ENCODE measurements at regions not wholly inside any gene's neighbourhood (a gene's known extent, or its start where the extent isn't known, plus 50 kb on each side); places are given as distances from the start of the nearest gene placed in this dataset.

GRCh38 chr3:182500289-182500688 lies 293.0 kb upstream of the ATP11B start:
- Histone ChIP-seq H3K9me3 (ENCODE audit: control insufficient read depth, insufficient read depth, low read length) (no peaks in the 10 kb centered on the region), H3K4me1 (ENCODE audit: control insufficient read depth, low read length) (peaks cover 10% of the 10 kb centered on the region), H3K79me2 (ENCODE audit: control insufficient read depth, low read length) (no peaks in the 10 kb centered on the region), H3K4me3 (ENCODE audit: low read length) (no peak overlapping the region), H3K4me2 (ENCODE audit: low read length) (no peak overlapping the region), H3K36me3 (ENCODE audit: control insufficient read depth, low read length) (no peaks in the 10 kb centered on the region), H3K27ac (ENCODE audit: low read depth, low read length) (no peak overlapping the region), H3K9me2 (replicated peaks; ENCODE audit: control insufficient read depth, low read length) (no peaks in the 10 kb centered on the region), H3F3A (ENCODE audit: control insufficient read depth, insufficient read depth) (no peaks in the 10 kb centered on the region), H3K27me3 (ENCODE audit: control insufficient read depth, low read length) (peaks cover 3% of the 10 kb centered on the region; the same call in 1 of the 2 replicates), H4K20me1 (ENCODE audit: control insufficient read depth, insufficient read depth, low read depth, low read length) (no peaks in the 10 kb centered on the region)
- TF ChIP-seq EZH2phosphoT487 (IDR thresholded peaks at IDR 0.05; ENCODE audit: borderline replicate concordance, low read length) (no peak), CTCF (IDR thresholded peaks at IDR 0.05; ENCODE audit: low read depth, low read length, poor library complexity, severe bottlenecking) (no peak)

DNA sequence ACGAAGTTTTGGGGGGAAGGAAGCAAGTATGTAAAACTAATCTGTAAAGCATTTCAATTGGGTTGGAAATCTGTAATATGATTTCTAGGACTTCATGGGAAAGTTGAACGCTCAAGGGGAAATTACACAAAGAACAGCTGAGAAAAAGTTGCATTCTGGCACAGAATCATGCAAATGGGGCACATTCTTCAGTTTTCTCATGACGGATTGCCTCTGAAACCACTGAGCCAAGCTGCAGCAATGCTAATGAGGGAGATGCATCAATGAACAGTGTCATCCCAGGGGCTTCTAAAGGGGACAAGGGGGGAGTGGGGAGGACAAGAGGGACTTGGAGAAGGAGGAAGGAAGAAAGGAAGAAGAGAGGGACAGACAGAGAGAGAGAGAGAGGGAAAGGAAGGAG lies 291.4 kb upstream of the ATP11B start:
- no peaks in the 10 kb centered on the region for H3F3A ChIP-seq (ENCODE audit: control insufficient read depth, insufficient read depth)
- H3K27me3 ChIP-seq (ENCODE audit: control insufficient read depth, low read length): peaks cover 5% of the 10 kb centered on the region; the same call in 1 of the 2 replicates
- TF ChIP-seq EZH2phosphoT487 (IDR thresholded peaks at IDR 0.05; ENCODE audit: borderline replicate concordance, low read length) (no peak), CTCF (IDR thresholded peaks at IDR 0.05; ENCODE audit: low read depth, low read length, poor library complexity, severe bottlenecking) (no peak)
- H3K27ac ChIP-seq (ENCODE audit: low read depth, low read length): no peak overlapping the region
- H3K4me2 ChIP-seq (ENCODE audit: low read length): no peak overlapping the region
- H3K4me1 ChIP-seq (ENCODE audit: control insufficient read depth, low read length): peaks cover 10% of the 10 kb centered on the region
- no peaks in the 10 kb centered on the region for H3K79me2 ChIP-seq (ENCODE audit: control insufficient read depth, low read length)
- H3K36me3 ChIP-seq (ENCODE audit: control insufficient read depth, low read length): no peaks in the 10 kb centered on the region
- no peak overlapping the region for H3K4me3 ChIP-seq (ENCODE audit: low read length)
- H3K9me2 ChIP-seq (replicated peaks; ENCODE audit: control insufficient read depth, low read length): no peaks in the 10 kb centered on the region
- H3K9me3 ChIP-seq (ENCODE audit: control insufficient read depth, insufficient read depth, low read length): no peaks in the 10 kb centered on the region
- no peaks in the 10 kb centered on the region for H4K20me1 ChIP-seq (ENCODE audit: control insufficient read depth, insufficient read depth, low read depth, low read length)

DNA sequence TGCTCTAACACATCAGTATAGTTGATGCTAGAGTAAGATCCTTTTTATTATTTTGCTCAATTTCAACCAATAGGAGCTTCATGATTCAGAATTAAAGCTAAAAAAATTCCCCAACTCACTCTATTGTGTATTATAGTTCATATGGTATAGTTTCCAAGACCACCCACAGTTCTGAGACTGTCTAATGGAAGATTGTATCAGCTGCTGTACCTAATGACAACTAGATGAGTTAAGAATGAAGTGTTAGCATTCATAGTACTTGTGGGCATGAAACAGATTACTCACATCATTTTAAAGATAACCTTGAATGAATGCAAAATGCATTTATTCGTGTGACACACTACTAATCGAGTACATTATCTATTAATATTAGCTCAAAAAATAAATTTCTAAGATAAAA lies 289.9 kb upstream of the ATP11B start:
- H3K4me1 ChIP-seq (ENCODE audit: control insufficient read depth, low read length): peaks cover 10% of the 10 kb centered on the region
- TF ChIP-seq EZH2phosphoT487 (IDR thresholded peaks at IDR 0.05; ENCODE audit: borderline replicate concordance, low read length): no peak
- no peak for TF ChIP-seq CTCF (IDR thresholded peaks at IDR 0.05; ENCODE audit: low read depth, low read length, poor library complexity, severe bottlenecking)
- H3K36me3 ChIP-seq (ENCODE audit: control insufficient read depth, low read length): no peaks in the 10 kb centered on the region
- H3K27me3 ChIP-seq (ENCODE audit: control insufficient read depth, low read length): peaks cover 5% of the 10 kb centered on the region; the same call in 1 of the 2 replicates
- no peaks in the 10 kb centered on the region for H3K9me3 ChIP-seq (ENCODE audit: control insufficient read depth, insufficient read depth, low read length)
- no peak overlapping the region for H3K27ac ChIP-seq (ENCODE audit: low read depth, low read length)
- no peaks in the 10 kb centered on the region for H4K20me1 ChIP-seq (ENCODE audit: control insufficient read depth, insufficient read depth, low read depth, low read length)
- H3K9me2 ChIP-seq (replicated peaks; ENCODE audit: control insufficient read depth, low read length): no peaks in the 10 kb centered on the region
- no peaks in the 10 kb centered on the region for H3F3A ChIP-seq (ENCODE audit: control insufficient read depth, insufficient read depth)
- no peak overlapping the region for H3K4me3 ChIP-seq (ENCODE audit: low read length)
- no peaks in the 10 kb centered on the region for H3K79me2 ChIP-seq (ENCODE audit: control insufficient read depth, low read length)
- no peak overlapping the region for H3K4me2 ChIP-seq (ENCODE audit: low read length)
